Karpas-422 (cell line): ENCODE measurements at regions not wholly inside any gene's neighbourhood (a gene's known extent, or its start where the extent isn't known, plus 50 kb on each side); places are given as distances from the start of the nearest gene placed in this dataset.

Source experiments
- DNase-seq: peaks from one replicate; pipeline ENCODE4 v3.0.0-alpha.2; 2015
- H2AFZ ChIP-seq: fragments of 200-600 bp; sonication (generic); 2 replicates; pipeline ENCODE4 v1.6.1; 2014; ENCODE audit warnings: antibody characterized with exemption, low read length, mixed read lengths
- H3K27ac ChIP-seq: fragments of 200-600 bp; sonication (generic); 2 replicates; pipeline ENCODE4 v1.5.1; 2014; ENCODE audit warnings: mild to moderate bottlenecking, low read length, moderate library complexity
- H3K27me3 ChIP-seq: fragments of 200-600 bp; sonication (generic); 2 replicates; pipeline ENCODE4 v1.6.1; 2014; ENCODE audit warnings: low read length, mixed read lengths
- H3K36me3 ChIP-seq: fragments of 200-600 bp; sonication (generic); 2 replicates; pipeline ENCODE4 v1.6.1; 2014; ENCODE audit warnings: low read length, mixed read lengths; ENCODE audit not compliant: insufficient read depth
- H3K4me1 ChIP-seq: fragments of 200-600 bp; sonication (generic); 2 replicates; pipeline ENCODE4 v1.6.1; 2014; ENCODE audit warnings: mild to moderate bottlenecking, low read length, mixed read lengths
- H3K4me2 ChIP-seq: fragments of 200-600 bp; sonication (generic); 2 replicates; pipeline ENCODE4 v1.6.1; 2014; ENCODE audit warnings: low read length, low read depth, mild to moderate bottlenecking; ENCODE audit not compliant: poor library complexity, severe bottlenecking
- H3K4me3 ChIP-seq: fragments of 200-600 bp; sonication (generic); 2 replicates; pipeline ENCODE4 v1.5.1; 2014; ENCODE audit warnings: mild to moderate bottlenecking, antibody characterized with exemption, low read length, mixed read lengths
- H3K79me2 ChIP-seq: fragments of 200-600 bp; sonication (generic); 2 replicates; pipeline ENCODE4 v1.6.1; 2014; ENCODE audit warnings: mild to moderate bottlenecking, low read length, mixed read lengths
- H3K9ac ChIP-seq: fragments of 200-600 bp; sonication (generic); 2 replicates; pipeline ENCODE4 v1.6.0; 2014; ENCODE audit warnings: low read length
- H3K9me2 ChIP-seq: fragments of 200-600 bp; sonication (generic), shearing (Covaris generic); replicated peaks from 2 replicates; pipeline ENCODE4 v1.6.0; 2014; ENCODE audit warnings: mild to moderate bottlenecking, low read length, moderate library complexity; ENCODE audit not compliant: insufficient read depth
- H3K9me3 ChIP-seq: fragments of 300-700, 200-600 bp; sonication (generic); 2 replicates; pipeline ENCODE4 v1.6.1; 2014; ENCODE audit warnings: low read length, mixed read lengths
- H4K20me1 ChIP-seq: fragments of 200-600 bp; sonication (generic); 2 replicates; pipeline ENCODE4 v1.6.1; 2014; ENCODE audit warnings: mild to moderate bottlenecking, antibody characterized with exemption, low read length, low read depth; ENCODE audit not compliant: insufficient read depth

- Histone ChIP-seq H3K9ac (no peak overlapping the region), H3K27me3 (no peaks in the 10 kb centered on the region), H3K9me3 (peaks cover 1% of the 10 kb centered on the region; the same call in 1 of the 2 replicates), H2AFZ (no peak overlapping the region), H3K4me3 (no peak overlapping the region), H3K4me1 (no peaks in the 10 kb centered on the region), H3K79me2 (no peaks in the 10 kb centered on the region), H3K9me2 (no peaks in the 10 kb centered on the region), H3K27ac (no peak overlapping the region), H4K20me1 (no peaks in the 10 kb centered on the region), H3K4me2 (no peak overlapping the region), H3K36me3 (no peaks in the 10 kb centered on the region)
- DNase-seq: no peak
These were observed 1419.8 kb downstream of the ARAP2 start for GRCh38 chr4:34824515-34824914.

GRCh38 chr4:34826660-34827059 lies 1417.7 kb downstream of the ARAP2 start:
- H3K9me3 ChIP-seq: peaks cover 10% of the 10 kb centered on the region; the same call in 1 of the 2 replicates
- no peak overlapping the region for H3K9ac ChIP-seq
- H3K27ac ChIP-seq: no peak overlapping the region
- no peaks in the 10 kb centered on the region for H4K20me1 ChIP-seq
- H2AFZ ChIP-seq: no peak overlapping the region
- H3K4me1 ChIP-seq: no peaks in the 10 kb centered on the region
- no peak for DNase-seq
- no peaks in the 10 kb centered on the region for H3K9me2 ChIP-seq
- no peaks in the 10 kb centered on the region for H3K27me3 ChIP-seq
- H3K4me3 ChIP-seq: no peak overlapping the region
- H3K36me3 ChIP-seq: no peaks in the 10 kb centered on the region
- H3K79me2 ChIP-seq: no peaks in the 10 kb centered on the region
- H3K4me2 ChIP-seq: no peak overlapping the region

GRCh38 chr4:34845926-34846325 lies 1398.4 kb downstream of the ARAP2 start:
- H3K79me2 ChIP-seq: no peaks in the 10 kb centered on the region
- H3K36me3 ChIP-seq: no peaks in the 10 kb centered on the region
- H3K27me3 ChIP-seq: no peaks in the 10 kb centered on the region
- H4K20me1 ChIP-seq: no peaks in the 10 kb centered on the region
- no peaks in the 10 kb centered on the region for H3K4me1 ChIP-seq
- no peak overlapping the region for H3K27ac ChIP-seq
- H2AFZ ChIP-seq: no peak overlapping the region
- no peak overlapping the region for H3K4me2 ChIP-seq
- H3K9me2 ChIP-seq: no peaks in the 10 kb centered on the region
- H3K9ac ChIP-seq: no peak overlapping the region
- H3K9me3 ChIP-seq: peaks cover 11% of the 10 kb centered on the region; the same call in 1 of the 2 replicates
- no peak overlapping the region for H3K4me3 ChIP-seq
- no peak for DNase-seq

- no peak overlapping the region for H3K27ac ChIP-seq
- DNase-seq: no peak
- no peaks in the 10 kb centered on the region for H3K27me3 ChIP-seq
These were observed 1393.9 kb downstream of the ARAP2 start for GRCh38 chr4:34850421-34850820.

GRCh38 chr4:34850968-34851367 lies 1393.3 kb downstream of the ARAP2 start:
- no peaks in the 10 kb centered on the region for H3K4me1 ChIP-seq
- H3K79me2 ChIP-seq: no peaks in the 10 kb centered on the region
- no peaks in the 10 kb centered on the region for H3K9me2 ChIP-seq
- H3K27me3 ChIP-seq: no peaks in the 10 kb centered on the region
- no peaks in the 10 kb centered on the region for H4K20me1 ChIP-seq
- H2AFZ ChIP-seq: no peak overlapping the region
- H3K4me2 ChIP-seq: no peak overlapping the region
- no peak overlapping the region for H3K4me3 ChIP-seq
- H3K9me3 ChIP-seq: peaks cover 16% of the 10 kb centered on the region; the same call in 1 of the 2 replicates
- H3K27ac ChIP-seq: no peak overlapping the region
- no peaks in the 10 kb centered on the region for H3K36me3 ChIP-seq
- H3K9ac ChIP-seq: no peak overlapping the region
- DNase-seq: no peak

More at GRCh38 chr4:34850421-34850820, 1393.9 kb downstream of the ARAP2 start:
- no peak overlapping the region for H3K4me3 ChIP-seq
- H4K20me1 ChIP-seq: no peaks in the 10 kb centered on the region
- no peak overlapping the region for H2AFZ ChIP-seq
- H3K79me2 ChIP-seq: no peaks in the 10 kb centered on the region
- no peak overlapping the region for H3K4me2 ChIP-seq
- no peaks in the 10 kb centered on the region for H3K36me3 ChIP-seq
- no peak overlapping the region for H3K9ac ChIP-seq
- no peaks in the 10 kb centered on the region for H3K4me1 ChIP-seq
- H3K9me3 ChIP-seq: peaks cover 19% of the 10 kb centered on the region; the same call in 1 of the 2 replicates
- no peaks in the 10 kb centered on the region for H3K9me2 ChIP-seq

- Histone ChIP-seq H3K4me2 (no peak overlapping the region), H3K79me2 (no peaks in the 10 kb centered on the region), H3K27ac (no peak overlapping the region), H2AFZ (no peak overlapping the region), H3K4me3 (no peak overlapping the region), H3K9me3 (peaks cover 13% of the 10 kb centered on the region; the same call in 1 of the 2 replicates), H3K4me1 (no peaks in the 10 kb centered on the region), H4K20me1 (no peaks in the 10 kb centered on the region), H3K9ac (no peak overlapping the region), H3K27me3 (no peaks in the 10 kb centered on the region), H3K9me2 (no peaks in the 10 kb centered on the region), H3K36me3 (no peaks in the 10 kb centered on the region)
- DNase-seq: no peak
These were observed 1392.9 kb downstream of the ARAP2 start for GRCh38 chr4:34851411-34851810.

- Histone ChIP-seq H3K27ac (no peak overlapping the region), H3K4me2 (no peak overlapping the region), H3K9ac (no peak overlapping the region), H3K27me3 (no peaks in the 10 kb centered on the region), H2AFZ (no peak overlapping the region), H3K4me1 (no peaks in the 10 kb centered on the region), H3K36me3 (no peaks in the 10 kb centered on the region), H3K9me3 (peaks cover 12% of the 10 kb centered on the region; the same call in 1 of the 2 replicates), H3K4me3 (no peak overlapping the region), H3K79me2 (no peaks in the 10 kb centered on the region), H3K9me2 (no peaks in the 10 kb centered on the region), H4K20me1 (no peaks in the 10 kb centered on the region)
- DNase-seq: no peak
These were observed 1389.9 kb downstream of the ARAP2 start for GRCh38 chr4:34854451-34854850.

GRCh38 chr4:34861666-34862065 lies 1382.6 kb downstream of the ARAP2 start:
- Histone ChIP-seq H3K9me2 (no peaks in the 10 kb centered on the region), H2AFZ (no peak overlapping the region), H3K4me2 (no peak overlapping the region), H4K20me1 (no peaks in the 10 kb centered on the region), H3K4me1 (no peaks in the 10 kb centered on the region), H3K9ac (no peak overlapping the region), H3K27ac (no peak overlapping the region), H3K36me3 (no peaks in the 10 kb centered on the region), H3K79me2 (no peaks in the 10 kb centered on the region), H3K27me3 (no peaks in the 10 kb centered on the region), H3K9me3 (peaks cover 27% of the 10 kb centered on the region), H3K4me3 (no peak overlapping the region)
- DNase-seq: no peak

GRCh38 chr4:34878961-34879360 lies 1365.4 kb downstream of the ARAP2 start:
- H3K27ac ChIP-seq: no peak overlapping the region
- H2AFZ ChIP-seq: no peak overlapping the region
- H3K4me3 ChIP-seq: no peak overlapping the region
- no peaks in the 10 kb centered on the region for H3K4me1 ChIP-seq
- no peak overlapping the region for H3K4me2 ChIP-seq
- H4K20me1 ChIP-seq: no peaks in the 10 kb centered on the region
- no peaks in the 10 kb centered on the region for H3K9me2 ChIP-seq
- no peaks in the 10 kb centered on the region for H3K79me2 ChIP-seq
- H3K27me3 ChIP-seq: no peaks in the 10 kb centered on the region
- peaks cover 15% of the 10 kb centered on the region for H3K9me3 ChIP-seq
- H3K36me3 ChIP-seq: no peaks in the 10 kb centered on the region
- no peak for DNase-seq
- H3K9ac ChIP-seq: no peak overlapping the region
